ENCODE measurements at regions not wholly inside any gene's neighbourhood (a gene's known extent, or its start where the extent isn't known, plus 50 kb on each side); places are given as distances from the start of the nearest gene placed in this dataset.

- TF ChIP-seq, protein P1, sequence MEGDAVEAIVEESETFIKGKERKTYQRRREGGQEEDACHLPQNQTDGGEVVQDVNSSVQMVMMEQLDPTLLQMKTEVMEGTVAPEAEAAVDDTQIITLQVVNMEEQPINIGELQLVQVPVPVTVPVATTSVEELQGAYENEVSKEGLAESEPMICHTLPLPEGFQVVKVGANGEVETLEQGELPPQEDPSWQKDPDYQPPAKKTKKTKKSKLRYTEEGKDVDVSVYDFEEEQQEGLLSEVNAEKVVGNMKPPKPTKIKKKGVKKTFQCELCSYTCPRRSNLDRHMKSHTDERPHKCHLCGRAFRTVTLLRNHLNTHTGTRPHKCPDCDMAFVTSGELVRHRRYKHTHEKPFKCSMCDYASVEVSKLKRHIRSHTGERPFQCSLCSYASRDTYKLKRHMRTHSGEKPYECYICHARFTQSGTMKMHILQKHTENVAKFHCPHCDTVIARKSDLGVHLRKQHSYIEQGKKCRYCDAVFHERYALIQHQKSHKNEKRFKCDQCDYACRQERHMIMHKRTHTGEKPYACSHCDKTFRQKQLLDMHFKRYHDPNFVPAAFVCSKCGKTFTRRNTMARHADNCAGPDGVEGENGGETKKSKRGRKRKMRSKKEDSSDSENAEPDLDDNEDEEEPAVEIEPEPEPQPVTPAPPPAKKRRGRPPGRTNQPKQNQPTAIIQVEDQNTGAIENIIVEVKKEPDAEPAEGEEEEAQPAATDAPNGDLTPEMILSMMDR (IDR thresholded peaks at IDR 0.05): no peak
- TF ChIP-seq POLR2A (IDR thresholded peaks at IDR 0.05): no peak
Observed at GRCh38 chr14:47790477-47790876, 115.1 kb upstream of the MDGA2 start.

Measured in adrenal gland (tissue), 5 donors.